Liver (tissue), 3 donors: ENCODE measurements at regions not wholly inside any gene's neighbourhood (a gene's known extent, or its start where the extent isn't known, plus 50 kb on each side); places are given as distances from the start of the nearest gene placed in this dataset.

Experiments
- EGR1 ChIP-seq, 2 donors: IDR thresholded peaks; 2 replicates each; pipeline ENCODE4 v1.6.1; 2016 to 2018; ENCODE audit warnings: antibody characterized with exemption in 2 of 2, low read depth in 2 of 2
- FOXA1 ChIP-seq: IDR thresholded peaks from 2 replicates; pipeline ENCODE4 v1.6.1; 2016; ENCODE audit warnings: antibody characterized with exemption
- GABPA ChIP-seq, 2 donors: IDR thresholded peaks in 1 of 2; conservative IDR thresholded peaks in 1 of 2; 2 replicates each; pipeline ENCODE4 v1.6.1; 2016; ENCODE audit warnings: antibody characterized with exemption in 2 of 2, mild to moderate bottlenecking in 1 of 2, moderate library complexity in 1 of 2
- HNF4A ChIP-seq, 2 donors: conservative IDR thresholded peaks; 2 replicates each; pipeline ENCODE4 v1.6.1; 2016; ENCODE audit warnings: antibody characterized with exemption in 2 of 2, mild to moderate bottlenecking in 2 of 2
- JUND ChIP-seq, 2 donors: IDR thresholded peaks; 2 replicates each; pipeline ENCODE4 v1.6.1; 2016; ENCODE audit warnings: antibody characterized with exemption in 2 of 2
- NR2F2 ChIP-seq: IDR thresholded peaks from 2 replicates; pipeline ENCODE4 v1.6.1; 2016; ENCODE audit warnings: antibody characterized with exemption
- RXRA ChIP-seq, 2 donors: IDR thresholded peaks; 2 replicates each; pipeline ENCODE4 v1.6.1; 2017 to 2018; ENCODE audit warnings: antibody characterized with exemption in 2 of 2, mild to moderate bottlenecking in 1 of 2
- TAF1 ChIP-seq: conservative IDR thresholded peaks from 2 replicates; pipeline ENCODE4 v1.6.1; 2016; ENCODE audit warnings: antibody characterized with exemption, mild to moderate bottlenecking
- YY1 ChIP-seq: IDR thresholded peaks from 2 replicates; pipeline ENCODE4 v1.6.1; 2016; ENCODE audit warnings: antibody characterized with exemption, mild to moderate bottlenecking
- TF ChIP-seq, protein P1 (sequence below): fragments of 150-350 bp; IDR thresholded peaks from 2 replicates; pipeline ENCODE4 v1.5.1; 2017; ENCODE audit warnings: improper control_type of control experiment, low read depth, low read length; ENCODE audit not compliant: missing input control
- TF ChIP-seq, protein P2 (sequence below): IDR thresholded peaks from 2 replicates; pipeline ENCODE4 v1.6.1; 2016; ENCODE audit warnings: antibody characterized with exemption
- TF ChIP-seq, protein P3 (sequence below): IDR thresholded peaks from 2 replicates; pipeline ENCODE4 v1.6.1; 2016; ENCODE audit warnings: antibody characterized with exemption
- TF ChIP-seq, protein P4 (sequence below): IDR thresholded peaks from 2 replicates; pipeline ENCODE4 v1.6.1; 2016; ENCODE audit warnings: antibody characterized with exemption
- TF ChIP-seq, protein P5 (sequence below): IDR thresholded peaks from 2 replicates; pipeline ENCODE4 v1.6.1; 2016; ENCODE audit warnings: antibody characterized with exemption, mild to moderate bottlenecking
- donor health status: healthy.
- donor health status: healthy.

DNA sequence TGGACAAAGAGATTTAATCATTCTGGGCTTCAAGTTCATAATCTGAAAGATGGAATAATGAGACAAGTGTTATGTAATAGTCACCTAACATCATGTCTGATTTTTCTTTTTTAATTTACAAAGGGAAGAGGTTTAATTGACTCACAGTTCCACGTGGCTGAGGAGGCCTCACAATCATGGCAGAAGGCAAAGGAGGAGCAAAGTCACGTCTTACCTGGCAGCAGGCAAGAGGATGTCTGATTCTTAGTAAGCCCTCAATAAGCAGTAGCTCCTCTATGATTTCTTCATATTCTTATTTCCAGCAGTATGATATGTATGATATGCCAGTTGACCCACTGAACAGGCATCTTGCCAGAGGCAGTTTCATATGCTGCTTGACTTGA, 152.7 kb downstream of the S1PR1 start:
- TF ChIP-seq, protein P1, sequence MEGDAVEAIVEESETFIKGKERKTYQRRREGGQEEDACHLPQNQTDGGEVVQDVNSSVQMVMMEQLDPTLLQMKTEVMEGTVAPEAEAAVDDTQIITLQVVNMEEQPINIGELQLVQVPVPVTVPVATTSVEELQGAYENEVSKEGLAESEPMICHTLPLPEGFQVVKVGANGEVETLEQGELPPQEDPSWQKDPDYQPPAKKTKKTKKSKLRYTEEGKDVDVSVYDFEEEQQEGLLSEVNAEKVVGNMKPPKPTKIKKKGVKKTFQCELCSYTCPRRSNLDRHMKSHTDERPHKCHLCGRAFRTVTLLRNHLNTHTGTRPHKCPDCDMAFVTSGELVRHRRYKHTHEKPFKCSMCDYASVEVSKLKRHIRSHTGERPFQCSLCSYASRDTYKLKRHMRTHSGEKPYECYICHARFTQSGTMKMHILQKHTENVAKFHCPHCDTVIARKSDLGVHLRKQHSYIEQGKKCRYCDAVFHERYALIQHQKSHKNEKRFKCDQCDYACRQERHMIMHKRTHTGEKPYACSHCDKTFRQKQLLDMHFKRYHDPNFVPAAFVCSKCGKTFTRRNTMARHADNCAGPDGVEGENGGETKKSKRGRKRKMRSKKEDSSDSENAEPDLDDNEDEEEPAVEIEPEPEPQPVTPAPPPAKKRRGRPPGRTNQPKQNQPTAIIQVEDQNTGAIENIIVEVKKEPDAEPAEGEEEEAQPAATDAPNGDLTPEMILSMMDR: no peak
- TF ChIP-seq NR2F2 (no peak), TAF1 (no peak), YY1 (no peak), EGR1 (IDR thresholded peaks at IDR 0.05; ENCODE audit: low read depth in 2 of 2) (no peak), FOXA1 (no peak), RXRA (IDR thresholded peaks at IDR 0.05) (no peak), JUND (IDR thresholded peaks at IDR 0.05) (no peak), GABPA (IDR thresholded peaks at IDR 0.05 in 1 of 2, conservative IDR thresholded peaks at IDR 0.05 in 1 of 2) (no peak), HNF4A (conservative IDR thresholded peaks at IDR 0.05) (no peak)
- TF ChIP-seq, protein P2, sequence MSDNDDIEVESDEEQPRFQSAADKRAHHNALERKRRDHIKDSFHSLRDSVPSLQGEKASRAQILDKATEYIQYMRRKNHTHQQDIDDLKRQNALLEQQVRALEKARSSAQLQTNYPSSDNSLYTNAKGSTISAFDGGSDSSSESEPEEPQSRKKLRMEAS: no peak
- TF ChIP-seq, protein P3, sequence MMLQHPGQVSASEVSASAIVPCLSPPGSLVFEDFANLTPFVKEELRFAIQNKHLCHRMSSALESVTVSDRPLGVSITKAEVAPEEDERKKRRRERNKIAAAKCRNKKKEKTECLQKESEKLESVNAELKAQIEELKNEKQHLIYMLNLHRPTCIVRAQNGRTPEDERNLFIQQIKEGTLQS: no peak
- TF ChIP-seq, protein P4, sequence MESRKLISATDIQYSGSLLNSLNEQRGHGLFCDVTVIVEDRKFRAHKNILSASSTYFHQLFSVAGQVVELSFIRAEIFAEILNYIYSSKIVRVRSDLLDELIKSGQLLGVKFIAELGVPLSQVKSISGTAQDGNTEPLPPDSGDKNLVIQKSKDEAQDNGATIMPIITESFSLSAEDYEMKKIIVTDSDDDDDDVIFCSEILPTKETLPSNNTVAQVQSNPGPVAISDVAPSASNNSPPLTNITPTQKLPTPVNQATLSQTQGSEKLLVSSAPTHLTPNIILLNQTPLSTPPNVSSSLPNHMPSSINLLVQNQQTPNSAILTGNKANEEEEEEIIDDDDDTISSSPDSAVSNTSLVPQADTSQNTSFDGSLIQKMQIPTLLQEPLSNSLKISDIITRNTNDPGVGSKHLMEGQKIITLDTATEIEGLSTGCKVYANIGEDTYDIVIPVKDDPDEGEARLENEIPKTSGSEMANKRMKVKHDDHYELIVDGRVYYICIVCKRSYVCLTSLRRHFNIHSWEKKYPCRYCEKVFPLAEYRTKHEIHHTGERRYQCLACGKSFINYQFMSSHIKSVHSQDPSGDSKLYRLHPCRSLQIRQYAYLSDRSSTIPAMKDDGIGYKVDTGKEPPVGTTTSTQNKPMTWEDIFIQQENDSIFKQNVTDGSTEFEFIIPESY: no peak
- TF ChIP-seq, protein P5, sequence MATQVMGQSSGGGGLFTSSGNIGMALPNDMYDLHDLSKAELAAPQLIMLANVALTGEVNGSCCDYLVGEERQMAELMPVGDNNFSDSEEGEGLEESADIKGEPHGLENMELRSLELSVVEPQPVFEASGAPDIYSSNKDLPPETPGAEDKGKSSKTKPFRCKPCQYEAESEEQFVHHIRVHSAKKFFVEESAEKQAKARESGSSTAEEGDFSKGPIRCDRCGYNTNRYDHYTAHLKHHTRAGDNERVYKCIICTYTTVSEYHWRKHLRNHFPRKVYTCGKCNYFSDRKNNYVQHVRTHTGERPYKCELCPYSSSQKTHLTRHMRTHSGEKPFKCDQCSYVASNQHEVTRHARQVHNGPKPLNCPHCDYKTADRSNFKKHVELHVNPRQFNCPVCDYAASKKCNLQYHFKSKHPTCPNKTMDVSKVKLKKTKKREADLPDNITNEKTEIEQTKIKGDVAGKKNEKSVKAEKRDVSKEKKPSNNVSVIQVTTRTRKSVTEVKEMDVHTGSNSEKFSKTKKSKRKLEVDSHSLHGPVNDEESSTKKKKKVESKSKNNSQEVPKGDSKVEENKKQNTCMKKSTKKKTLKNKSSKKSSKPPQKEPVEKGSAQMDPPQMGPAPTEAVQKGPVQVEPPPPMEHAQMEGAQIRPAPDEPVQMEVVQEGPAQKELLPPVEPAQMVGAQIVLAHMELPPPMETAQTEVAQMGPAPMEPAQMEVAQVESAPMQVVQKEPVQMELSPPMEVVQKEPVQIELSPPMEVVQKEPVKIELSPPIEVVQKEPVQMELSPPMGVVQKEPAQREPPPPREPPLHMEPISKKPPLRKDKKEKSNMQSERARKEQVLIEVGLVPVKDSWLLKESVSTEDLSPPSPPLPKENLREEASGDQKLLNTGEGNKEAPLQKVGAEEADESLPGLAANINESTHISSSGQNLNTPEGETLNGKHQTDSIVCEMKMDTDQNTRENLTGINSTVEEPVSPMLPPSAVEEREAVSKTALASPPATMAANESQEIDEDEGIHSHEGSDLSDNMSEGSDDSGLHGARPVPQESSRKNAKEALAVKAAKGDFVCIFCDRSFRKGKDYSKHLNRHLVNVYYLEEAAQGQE: no peak
